Keratinocyte (primary cell): ENCODE measurements at regions not wholly inside any gene's neighbourhood (a gene's known extent, or its start where the extent isn't known, plus 50 kb on each side); places are given as distances from the start of the nearest gene placed in this dataset.
A peak's percentile ranks its signal among the peaks of the same experiment; 100 is the strongest.

Source experiments
- DNase-seq: peaks from one replicate; pipeline ENCODE4 v3.0.0-alpha.2; 2011; ENCODE audit warnings: low read depth, missing footprints, low spot score
- FAIRE-seq: peaks from 2 replicates; lab custom pipeline; 2011; peaks lifted over from hg19 to GRCh38; lab: Jason Lieb, UNC
- H2AFZ ChIP-seq: 2 replicates; pipeline ENCODE4 v1.6.0; 2012; ENCODE audit warnings: low read length, control low read depth, inconsistent platforms; ENCODE audit not compliant: control insufficient read depth
- H3K27ac ChIP-seq: 2 replicates; pipeline ENCODE4 v1.5.1; 2011; ENCODE audit warnings: low read length; ENCODE audit not compliant: control insufficient read depth, insufficient read depth
- H3K27me3 ChIP-seq: 3 replicates; pipeline ENCODE4 v1.6.0; 2011; ENCODE audit warnings: low read length; ENCODE audit not compliant: control insufficient read depth, insufficient read depth; ENCODE audit errors: extremely low read depth
- H3K36me3 ChIP-seq, 2 experiments: 2 replicates in 1 of 2; 3 replicates in 1 of 2; pipeline ENCODE4 v1.5.1; 2011; ENCODE audit warnings: low read length in 2 of 2, mild to moderate bottlenecking in 1 of 2; ENCODE audit not compliant: control insufficient read depth in 2 of 2, insufficient read depth in 2 of 2; ENCODE audit errors: extremely low read depth in 1 of 2
- H3K4me1 ChIP-seq: 3 replicates; pipeline ENCODE4 v1.5.1; 2011; ENCODE audit warnings: low read length; ENCODE audit not compliant: control insufficient read depth, insufficient read depth; ENCODE audit errors: extremely low read depth
- H3K4me2 ChIP-seq: 3 replicates; pipeline ENCODE4 v1.6.0; 2011; ENCODE audit warnings: low read depth, low read length; ENCODE audit not compliant: control insufficient read depth, insufficient read depth; ENCODE audit errors: extremely low read depth
- H3K4me3 ChIP-seq, 3 experiments: fragments of 200-600 bp in 1 of 3; sonication (generic) in 1 of 3; 2 replicates in 2 of 3; 3 replicates in 1 of 3; pipeline ENCODE4 v1.5.1; 2011 to 2016; ENCODE audit warnings: low read length in 3 of 3, mild to moderate bottlenecking in 3 of 3, control low read depth in 2 of 3, inconsistent platforms in 1 of 3, low read depth in 1 of 3, mixed read lengths in 1 of 3, mixed run types in 1 of 3, moderate library complexity in 1 of 3; ENCODE audit not compliant: control insufficient read depth in 2 of 3, insufficient read depth in 2 of 3; ENCODE audit errors: extremely low read depth in 1 of 3
- H3K79me2 ChIP-seq: 2 replicates; pipeline ENCODE4 v1.6.0; 2012; ENCODE audit warnings: low read length; ENCODE audit not compliant: control insufficient read depth, insufficient read depth
- H3K9ac ChIP-seq: 3 replicates; pipeline ENCODE4 v1.6.0; 2011; ENCODE audit warnings: low read length; ENCODE audit not compliant: control insufficient read depth, insufficient read depth; ENCODE audit errors: extremely low read depth
- H3K9me1 ChIP-seq: 3 replicates; pipeline ENCODE4 v1.6.0; 2011; ENCODE audit warnings: low read length; ENCODE audit not compliant: control insufficient read depth, insufficient read depth; ENCODE audit errors: extremely low read depth
- H3K9me3 ChIP-seq: 2 replicates; pipeline ENCODE4 v1.5.1; 2012; ENCODE audit warnings: low read depth, low read length; ENCODE audit not compliant: control insufficient read depth
- H4K20me1 ChIP-seq: 3 replicates; pipeline ENCODE4 v1.6.0; 2011; ENCODE audit warnings: low read length; ENCODE audit not compliant: control insufficient read depth, insufficient read depth; ENCODE audit errors: extremely low read depth
- CTCF ChIP-seq, 3 experiments: IDR thresholded peaks in 1 of 3; conservative IDR thresholded peaks in 1 of 3; optimal IDR thresholded peaks in 1 of 3; 2 replicates in 2 of 3; 3 replicates in 1 of 3; pipeline versions ENCODE3 to v1.5.1; 2011; ENCODE audit warnings: low read length in 3 of 3, mild to moderate bottlenecking in 3 of 3, moderate library complexity in 2 of 3, control low read depth in 1 of 3, inconsistent platforms in 1 of 3; ENCODE audit not compliant: insufficient read depth in 2 of 3; ENCODE audit errors: extremely low read depth in 1 of 3
- EZH2 ChIP-seq: IDR thresholded peaks from one replicate; pipeline ENCODE4 v1.6.1; 2012; ENCODE audit warnings: inconsistent platforms, mild to moderate bottlenecking, low read length, moderate library complexity
- dilution Hi-C: fragments of 300-500 bp; cut with MboI; formaldehyde crosslinking; loops from one replicate; pipeline ENCODE4 v1.7.0; 2020; ENCODE audit warnings: low sequenced_read_pairs; ENCODE audit not compliant: extremely low pct_ligation_motif_present

GRCh38 chr1:198024336-198024735 lies 107.2 kb downstream of the LHX9 start:
- Histone ChIP-seq H3K9me3 (no peaks in the 10 kb centered on the region), H3K27ac (peak overlapping the region; percentile 19), H3K36me3 (no peaks in the 10 kb centered on the region), H3K9me1 (no peaks in the 10 kb centered on the region), H3K79me2 (no peaks in the 10 kb centered on the region), H4K20me1 (no peaks in the 10 kb centered on the region), H3K4me3 (no peak overlapping the region), H2AFZ (no peak overlapping the region), H3K4me2 (peak overlapping the region; percentile 6), H3K4me1 (peaks cover 11% of the 10 kb centered on the region), H3K9ac (no peak overlapping the region), H3K27me3 (no peaks in the 10 kb centered on the region)
- no peak for DNase-seq
- no peak for FAIRE-seq
- TF ChIP-seq EZH2 (no peak), CTCF (optimal IDR thresholded peaks at IDR 0.05 in 1 of 3, IDR thresholded peaks at IDR 0.05 in 1 of 3, conservative IDR thresholded peaks at IDR 0.05 in 1 of 3; ENCODE audit: extremely low read depth in 1 of 3, insufficient read depth in 2 of 3, low read length in 3 of 3) (no peak)
- dilution Hi-C loops = no loop called here

DNA sequence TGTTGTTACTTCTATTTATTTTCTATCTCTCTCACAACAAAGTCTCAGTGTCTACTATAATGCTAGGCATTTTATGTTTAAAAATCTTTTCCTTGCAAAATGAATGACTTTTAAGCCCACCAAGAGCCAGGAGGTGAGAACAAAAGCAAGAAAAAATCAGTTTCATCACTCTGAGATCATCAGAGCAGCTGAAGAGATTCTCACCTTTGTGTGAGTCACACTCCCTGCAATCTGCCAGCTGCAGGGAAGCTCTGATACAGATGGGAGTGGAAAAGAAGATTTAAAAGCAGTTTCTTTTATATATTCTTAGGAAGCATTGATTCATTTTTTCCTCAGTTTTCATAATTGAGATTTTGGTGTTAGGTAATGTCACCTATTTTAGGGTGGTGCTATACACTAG lies 107.6 kb downstream of the LHX9 start:
- Histone ChIP-seq H3K4me2 (peak overlapping the region; percentile 6), H3K9me1 (no peaks in the 10 kb centered on the region), H3K4me1 (peaks cover 10% of the 10 kb centered on the region), H3K79me2 (no peaks in the 10 kb centered on the region), H3K4me3 (no peak overlapping the region), H4K20me1 (no peaks in the 10 kb centered on the region), H3K9ac (no peak overlapping the region), H2AFZ (no peak overlapping the region), H3K9me3 (no peaks in the 10 kb centered on the region), H3K27me3 (no peaks in the 10 kb centered on the region), H3K36me3 (no peaks in the 10 kb centered on the region), H3K27ac (peak overlapping the region; percentile 19)
- DNase-seq = no peak
- dilution Hi-C loops = no loop called here
- TF ChIP-seq EZH2 = no peak
- no peak for TF ChIP-seq CTCF (optimal IDR thresholded peaks at IDR 0.05 in 1 of 3, IDR thresholded peaks at IDR 0.05 in 1 of 3, conservative IDR thresholded peaks at IDR 0.05 in 1 of 3; ENCODE audit: extremely low read depth in 1 of 3, insufficient read depth in 2 of 3, low read length in 3 of 3)
- peak; percentile 74 for FAIRE-seq
